Stimulated activated CD4-positive, alpha-beta T cell treated with anti-CD3 and anti-CD28 coated beads, Interleukin-4, amount 100 ng/mL, for 4 hours (primary cell): ENCODE measurements at regions not wholly inside any gene's neighbourhood (a gene's known extent, or its start where the extent isn't known, plus 50 kb on each side); places are given as distances from the start of the nearest gene placed in this dataset.

Experiments used
- DNase-seq, 2 experiments: peaks; one replicate each; pipeline ENCODE4 v3.0.0-alpha.2; 2020

DNA sequence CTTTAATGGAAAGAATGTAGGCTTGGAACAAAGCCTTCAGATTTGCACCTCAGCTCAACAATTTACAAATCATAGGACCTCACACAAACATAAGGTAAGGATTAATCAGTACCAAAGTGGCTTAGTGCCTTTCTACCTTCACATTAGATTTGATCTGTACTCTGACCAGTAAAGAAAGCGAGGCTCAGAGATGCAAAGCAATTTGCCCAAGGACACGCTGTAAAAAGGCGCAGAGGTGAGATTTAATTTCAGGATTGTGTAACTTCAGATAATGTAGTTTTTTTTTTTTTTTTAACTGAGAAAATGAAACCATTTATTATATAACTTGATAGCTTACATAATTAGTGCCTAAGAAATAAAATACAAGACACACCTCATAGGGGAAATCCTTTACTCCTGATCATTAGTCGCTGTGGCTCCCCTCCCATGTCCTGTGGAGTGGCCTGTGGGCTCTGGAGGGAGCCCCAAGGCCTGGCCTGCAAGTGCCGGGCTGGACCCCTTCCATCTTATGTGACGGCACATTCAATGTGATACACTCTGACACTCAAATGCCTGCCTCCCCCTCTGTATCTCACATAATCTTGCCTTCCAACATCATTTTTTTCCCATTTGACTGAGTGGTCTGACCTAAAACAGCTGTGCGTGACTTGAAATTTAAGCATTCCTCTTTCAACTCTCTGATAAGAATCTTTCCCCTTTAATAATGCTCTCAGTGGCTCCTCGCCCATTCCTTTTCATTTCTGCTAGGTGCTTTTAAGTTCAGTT, 426.5 kb upstream of the DAB1 start:
- no peak for DNase-seq

DNA sequence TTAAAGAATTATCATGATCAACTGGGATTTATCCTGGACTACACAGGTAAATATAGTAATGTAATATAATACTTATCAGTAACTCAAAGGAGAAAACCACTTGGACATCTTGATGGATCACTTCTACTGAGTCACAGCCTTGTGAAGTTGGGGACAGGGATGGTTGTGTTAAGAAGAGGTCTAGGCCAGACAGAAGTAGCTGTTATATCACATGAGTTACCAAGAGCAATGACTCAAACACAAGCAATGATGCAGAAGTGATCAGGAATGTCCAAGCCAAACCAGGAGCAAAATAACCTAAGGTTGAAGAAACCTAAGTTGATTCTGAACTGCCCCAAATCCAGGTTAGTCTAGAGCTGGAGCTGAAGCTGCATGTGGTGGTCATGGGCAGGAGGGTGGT, 424.5 kb upstream of the DAB1 start:
- no peak for DNase-seq

DNA sequence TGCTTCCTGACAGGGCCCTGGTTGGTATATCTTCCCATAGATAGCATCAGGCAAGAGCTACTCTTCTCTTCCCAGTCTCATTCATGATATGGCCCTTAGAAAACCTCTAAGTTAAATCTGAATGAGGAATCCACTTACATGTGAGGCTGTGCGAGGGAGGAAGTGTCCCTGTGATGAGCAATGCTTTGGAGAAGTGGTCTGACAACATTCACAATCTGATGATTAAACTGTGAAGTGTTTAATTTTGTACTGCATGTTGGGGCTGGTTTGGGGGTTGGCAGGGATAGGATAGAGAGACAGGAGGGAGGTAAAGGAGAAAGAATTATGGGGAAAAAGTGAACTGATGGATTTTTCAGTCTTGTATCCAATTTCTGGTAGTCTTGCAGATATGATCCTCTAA, 421.2 kb upstream of the DAB1 start:
- no peak for DNase-seq

DNA sequence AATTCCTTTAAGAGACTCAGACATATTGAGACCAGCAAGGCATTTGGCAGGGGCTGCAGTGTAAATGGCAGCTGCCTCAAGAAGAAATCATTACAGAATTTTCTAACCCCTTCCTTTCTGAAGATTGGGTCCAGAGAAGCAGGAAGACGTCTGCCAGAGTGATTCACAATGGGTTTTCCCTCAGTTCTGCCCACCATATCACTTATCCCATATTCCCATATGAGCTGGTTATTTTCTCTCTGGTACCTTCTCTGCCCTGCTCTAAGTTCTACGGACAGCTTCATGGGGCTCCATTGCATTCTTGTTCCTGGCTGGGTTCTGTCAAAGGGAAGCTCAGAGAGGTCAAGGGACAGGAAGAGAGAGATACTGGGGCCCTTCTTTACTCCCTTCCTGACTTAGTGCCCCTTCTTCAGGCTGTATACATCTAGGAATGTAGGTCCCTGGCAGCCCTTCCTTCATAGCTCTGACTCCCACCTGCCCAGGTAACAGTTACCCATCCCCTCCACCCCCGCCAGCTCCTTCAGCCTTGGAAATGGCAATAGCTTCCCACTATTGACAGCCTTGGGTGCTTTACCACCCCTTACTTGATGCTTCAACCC, 420.6 kb upstream of the DAB1 start:
- DNase-seq: no peak

DNA sequence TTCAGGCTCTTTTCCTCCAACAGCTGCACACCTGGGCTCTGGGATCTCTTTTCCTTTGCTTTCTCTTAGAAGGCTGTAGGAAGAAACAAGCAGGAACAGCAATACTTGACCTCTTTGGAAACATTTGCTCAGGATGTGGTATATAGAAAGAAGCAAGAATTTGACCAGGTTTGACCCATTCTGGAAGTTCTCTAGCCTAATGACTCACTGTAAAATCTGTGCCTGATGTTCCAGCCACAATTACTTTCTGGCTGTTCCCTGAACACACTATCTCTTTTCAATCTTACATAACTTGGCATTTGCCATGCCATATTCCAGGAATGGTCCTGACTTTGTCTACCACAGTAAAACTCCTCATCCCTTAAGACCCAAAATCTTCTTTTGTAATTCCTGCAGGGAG, 419.9 kb upstream of the DAB1 start:
- DNase-seq: no peak

DNA sequence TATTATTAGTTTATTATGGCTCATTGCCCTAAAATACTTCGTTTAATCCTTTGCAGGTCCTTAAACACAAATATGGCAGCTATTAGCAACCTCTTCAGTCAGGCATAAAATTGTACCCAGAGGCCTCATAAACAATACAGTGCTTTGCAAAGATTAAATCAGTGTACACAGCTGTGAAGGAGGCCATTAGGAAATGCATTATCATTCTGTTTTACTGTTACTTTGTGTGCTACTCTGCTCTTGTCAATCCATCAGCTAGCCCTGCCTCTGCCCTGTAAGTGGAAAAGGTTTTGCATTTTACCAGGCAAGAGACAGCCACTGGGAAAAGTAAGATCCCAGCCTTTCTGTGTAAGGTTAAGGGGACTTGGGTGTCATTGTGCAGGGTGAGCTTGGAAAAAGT, 415.7 kb upstream of the DAB1 start:
- DNase-seq: no peak

DNA sequence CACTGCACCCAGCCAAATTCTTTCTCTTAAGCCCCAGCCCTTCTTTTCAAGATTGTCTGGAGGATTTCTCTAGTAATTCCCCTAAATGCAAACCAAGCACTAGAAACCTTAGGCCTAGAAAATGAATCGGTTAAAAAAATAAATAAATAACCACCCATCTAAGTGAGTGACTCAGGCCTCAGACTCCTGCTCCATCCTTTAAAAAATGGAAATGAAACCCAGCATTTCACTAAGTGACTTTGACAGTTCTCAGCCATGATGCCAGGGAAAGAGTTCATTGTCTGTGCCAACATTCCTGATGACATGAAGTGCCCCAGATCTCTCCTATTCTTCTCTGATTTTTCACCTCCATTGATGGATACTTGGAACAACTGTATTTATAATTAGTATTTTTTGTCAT, 415.2 kb upstream of the DAB1 start:
- DNase-seq: no peak

DNA sequence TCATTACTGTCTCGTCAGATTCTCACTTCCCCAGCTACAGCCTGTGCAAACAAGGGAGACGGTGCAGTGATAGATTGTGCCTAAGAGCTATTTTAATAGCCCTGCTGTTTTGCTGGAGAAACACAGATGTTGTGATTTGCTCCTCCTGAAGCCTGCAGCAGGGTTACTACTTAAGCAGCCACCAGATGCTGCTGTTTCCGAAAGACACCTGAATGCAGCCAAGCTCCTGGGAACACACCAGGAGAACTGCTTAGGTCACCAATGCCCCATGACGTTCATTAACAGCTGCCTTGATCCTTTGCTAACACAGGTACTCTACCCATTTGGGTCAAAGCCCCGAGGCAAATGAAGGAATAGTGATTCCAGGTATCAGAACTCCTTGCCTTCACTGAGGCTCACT, 411.8 kb upstream of the DAB1 start:
- DNase-seq: no peak

DNA sequence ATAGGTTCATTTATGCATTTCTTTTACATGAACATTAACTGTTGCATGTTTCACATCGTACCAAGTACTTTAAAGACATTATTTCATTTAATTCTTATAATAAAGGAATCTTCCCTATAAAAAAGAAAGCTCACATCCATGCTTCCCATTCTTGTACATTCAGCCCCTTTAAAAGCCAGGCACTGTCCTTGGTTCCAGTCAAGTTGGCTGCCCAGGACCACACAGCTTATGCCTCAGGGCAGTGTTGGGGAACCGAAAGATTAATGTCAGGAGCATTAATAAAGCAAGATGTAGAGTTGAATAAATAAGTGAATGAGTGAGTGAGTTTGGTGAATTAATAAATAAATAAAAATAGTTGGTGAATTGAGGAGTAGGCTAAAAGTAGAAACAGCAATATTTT, 409.4 kb upstream of the DAB1 start:
- no peak for DNase-seq

DNA sequence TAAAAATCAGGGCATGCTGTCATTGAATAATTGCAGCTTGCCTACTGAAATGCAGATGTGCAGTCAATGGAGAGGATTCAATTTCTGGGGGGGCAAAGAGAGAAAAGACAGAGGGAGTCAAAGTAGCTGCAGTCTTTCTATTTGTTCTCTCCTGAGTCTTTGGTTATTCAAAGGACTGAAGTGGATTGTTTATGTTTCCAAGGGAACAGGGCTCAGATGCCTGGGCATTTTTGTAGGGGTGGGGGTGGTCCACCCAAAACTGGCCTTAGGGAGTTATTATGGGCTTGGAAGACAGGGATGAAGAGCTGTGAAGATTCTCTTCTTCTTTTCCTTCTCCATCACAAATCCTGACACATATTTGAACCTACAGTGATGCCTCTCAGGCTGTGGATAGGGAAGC, 408.8 kb upstream of the DAB1 start:
- DNase-seq: no peak

DNA sequence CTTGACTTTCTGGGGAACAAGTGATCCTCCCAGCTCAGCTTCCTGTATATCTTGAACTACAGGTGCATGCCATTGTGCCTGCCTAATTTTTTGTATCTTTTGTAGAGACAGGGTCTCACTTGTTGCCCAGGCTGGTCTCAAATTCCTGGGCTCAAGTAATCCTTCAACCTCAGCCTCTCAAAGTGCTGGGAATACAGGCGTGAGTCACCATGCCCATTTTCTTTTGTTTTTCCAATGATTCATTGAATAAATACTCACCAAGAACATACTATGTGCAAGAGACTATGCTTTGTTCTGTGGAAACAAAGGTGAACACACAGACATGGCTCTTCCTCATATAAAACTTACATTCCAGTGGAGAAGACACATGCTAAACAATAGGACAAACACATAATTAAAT, 407.8 kb upstream of the DAB1 start:
- no peak for DNase-seq

DNA sequence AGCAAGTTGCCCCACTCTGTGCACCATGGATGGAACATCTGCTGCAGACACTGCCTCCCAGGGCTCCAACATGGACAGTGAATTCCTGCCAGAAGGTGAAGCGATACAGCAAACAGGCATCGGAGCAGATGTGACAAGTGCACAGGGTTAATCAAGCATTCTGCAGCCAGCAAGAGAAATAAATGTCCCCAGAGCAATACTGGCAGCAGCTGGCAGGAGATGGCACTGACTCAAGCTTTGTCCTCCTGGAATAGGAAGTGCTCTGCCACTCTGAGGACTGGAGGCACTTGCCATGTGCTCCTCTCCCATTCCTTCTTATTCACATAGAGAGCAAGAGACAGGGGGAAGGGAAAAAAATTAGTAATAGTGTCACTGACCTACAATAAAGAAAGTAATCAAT, 402.7 kb upstream of the DAB1 start:
- DNase-seq: no peak

DNA sequence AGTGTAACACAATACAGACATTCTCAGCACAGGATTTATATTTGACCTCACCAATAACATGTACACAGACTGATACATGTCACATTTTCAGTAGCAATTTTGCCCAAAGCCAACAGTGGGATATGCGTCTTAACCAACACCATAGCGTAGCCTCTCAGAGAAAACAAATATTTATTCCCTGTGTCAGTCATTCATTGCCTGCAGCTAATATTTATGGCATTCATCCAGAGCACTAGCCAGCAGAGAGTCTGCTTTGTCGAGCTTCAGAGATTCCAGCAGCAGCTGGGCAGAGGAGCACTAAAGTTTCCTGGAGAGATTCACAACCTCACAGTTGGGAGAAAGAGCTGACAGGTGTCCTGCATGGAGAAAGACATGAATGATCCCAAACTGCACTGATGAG, 400.7 kb upstream of the DAB1 start:
- DNase-seq: no peak

DNA sequence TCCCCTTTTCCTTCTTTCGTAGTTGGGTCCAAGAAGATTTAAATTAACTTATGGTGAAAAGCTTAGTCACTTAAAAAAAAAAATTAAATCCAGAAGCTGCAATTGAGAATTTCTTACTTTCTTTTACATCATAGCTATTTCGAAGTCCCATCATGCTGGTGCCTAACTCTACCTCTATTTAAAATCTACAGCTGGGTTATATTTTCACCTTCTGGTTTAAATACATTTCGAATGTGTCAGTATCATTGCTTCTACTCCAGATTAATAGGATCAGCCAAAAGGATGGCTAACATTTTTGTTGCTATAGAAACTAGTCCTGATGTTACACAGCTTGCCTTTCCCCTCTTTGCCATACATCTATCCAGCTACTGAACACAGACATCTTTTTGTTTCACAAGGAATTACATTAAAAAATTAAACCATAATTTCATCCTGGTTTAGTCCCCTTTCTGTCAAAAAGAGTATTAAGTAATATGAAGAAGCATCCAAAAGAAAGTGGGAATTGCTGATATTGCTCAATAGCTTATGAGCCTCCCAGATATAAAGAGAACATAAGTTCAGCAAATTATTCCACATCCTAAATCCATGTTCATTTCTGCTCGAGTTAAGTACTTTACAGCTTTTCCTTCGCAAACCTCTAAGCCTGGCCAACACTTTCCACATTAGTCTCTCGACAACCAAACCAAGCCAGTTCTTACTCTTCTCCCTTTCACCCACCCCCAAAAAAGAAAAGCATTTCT, 396.7 kb upstream of the DAB1 start:
- no peak for DNase-seq

DNA sequence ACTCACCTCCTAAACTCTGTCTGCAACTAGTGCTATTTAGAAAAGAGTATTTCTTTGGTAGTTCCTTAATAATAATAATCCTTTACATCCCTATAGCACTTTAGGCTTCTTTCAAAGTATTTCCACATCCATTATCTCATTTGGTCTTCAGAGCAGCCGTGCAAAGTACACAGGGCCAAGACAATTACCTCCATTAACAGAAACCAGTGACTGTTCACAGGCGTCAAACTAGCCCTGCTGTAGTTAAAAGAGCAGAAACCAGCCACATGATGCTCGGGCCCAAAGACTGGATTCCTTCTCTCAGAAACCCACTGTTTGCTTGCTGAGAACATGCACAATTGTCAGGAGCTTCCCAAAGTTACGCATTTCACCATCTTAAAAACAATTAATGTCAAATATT, 396.0 kb upstream of the DAB1 start:
- no peak for DNase-seq

DNA sequence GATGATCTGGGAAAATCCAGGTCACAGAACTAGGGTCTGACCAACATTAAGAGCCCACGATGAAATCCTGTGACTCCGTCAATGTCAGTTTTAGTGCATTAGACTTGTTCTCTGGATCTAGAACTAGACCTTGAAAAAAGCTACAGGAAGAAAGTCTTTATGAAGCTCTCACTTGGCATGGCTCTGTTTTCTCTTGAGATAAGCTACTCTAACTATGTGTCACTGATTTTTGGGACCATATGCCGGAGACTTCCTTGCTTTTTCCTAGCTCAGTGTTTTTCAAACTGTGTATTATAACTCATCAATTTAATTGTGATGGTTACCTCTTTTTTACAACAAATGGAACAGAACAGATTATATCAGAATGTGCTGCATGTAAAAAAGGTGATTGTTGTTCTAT, 379.7 kb upstream of the DAB1 start:
- DNase-seq: no peak

DNA sequence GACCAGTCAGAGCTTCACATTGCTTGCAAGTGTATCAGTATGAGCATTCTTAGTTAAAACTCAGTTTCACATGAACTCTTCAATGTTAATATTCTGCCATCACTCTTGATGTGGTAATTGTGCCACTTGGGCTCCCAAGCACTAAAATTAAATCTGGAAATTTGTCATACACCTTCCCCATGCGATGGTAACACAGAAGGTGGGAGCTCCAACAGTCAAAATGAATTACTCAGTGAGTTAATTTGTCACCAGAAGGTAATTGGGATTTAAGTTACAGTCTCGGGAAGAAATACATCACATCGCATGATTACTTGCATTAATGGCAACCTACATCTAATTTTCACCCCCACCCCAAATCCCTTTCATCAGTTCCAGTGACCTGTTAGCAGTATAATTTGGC, 376.5 kb upstream of the DAB1 start:
- no peak for DNase-seq

DNA sequence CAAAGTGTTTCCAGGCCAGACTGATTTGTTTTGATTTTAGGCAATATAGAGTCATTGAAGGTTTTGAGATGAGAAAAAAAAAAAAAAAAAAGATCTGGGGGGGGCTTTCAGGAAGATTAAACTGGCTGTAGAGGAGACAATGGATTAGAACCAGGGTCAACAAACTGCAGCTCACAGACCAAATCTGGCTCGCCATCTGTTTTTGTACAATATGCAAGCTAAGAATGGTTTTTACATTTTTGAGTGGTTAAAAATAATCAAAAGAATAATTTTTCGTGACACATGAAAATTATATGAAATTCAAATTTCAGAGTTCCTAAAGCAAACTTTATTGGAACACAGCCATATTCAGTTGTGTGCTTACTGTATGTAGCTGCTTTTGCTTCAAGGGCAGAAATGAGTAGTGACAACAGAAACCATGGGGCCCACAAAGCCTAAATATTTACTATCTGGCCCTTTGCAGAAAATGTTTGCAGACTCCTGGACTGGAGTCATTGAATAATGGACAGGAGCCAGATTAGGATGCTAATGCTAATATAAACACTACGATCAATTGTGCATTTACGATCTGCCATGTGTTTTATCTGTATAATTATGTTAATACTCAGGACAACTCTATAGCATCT, 375.7 kb upstream of the DAB1 start:
- no peak for DNase-seq

DNA sequence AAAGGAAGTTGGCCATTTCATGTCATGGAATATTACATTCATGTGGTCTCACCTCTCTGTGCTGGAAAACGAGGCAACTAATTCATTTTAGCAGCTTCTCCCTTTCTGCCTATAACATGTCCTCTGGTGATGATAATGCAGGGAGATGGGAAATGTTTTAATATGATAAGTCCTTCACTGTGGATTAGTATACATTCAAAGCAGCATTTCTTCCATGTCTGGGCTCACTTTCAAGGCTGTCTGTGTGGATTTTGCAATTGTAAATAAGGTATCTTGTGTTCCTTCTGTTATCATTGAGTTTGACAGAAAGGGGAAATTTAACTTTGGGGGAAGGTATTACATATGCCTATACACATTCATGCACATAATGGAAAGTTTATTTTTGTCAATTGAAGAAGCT, 374.7 kb upstream of the DAB1 start:
- DNase-seq: no peak

DNA sequence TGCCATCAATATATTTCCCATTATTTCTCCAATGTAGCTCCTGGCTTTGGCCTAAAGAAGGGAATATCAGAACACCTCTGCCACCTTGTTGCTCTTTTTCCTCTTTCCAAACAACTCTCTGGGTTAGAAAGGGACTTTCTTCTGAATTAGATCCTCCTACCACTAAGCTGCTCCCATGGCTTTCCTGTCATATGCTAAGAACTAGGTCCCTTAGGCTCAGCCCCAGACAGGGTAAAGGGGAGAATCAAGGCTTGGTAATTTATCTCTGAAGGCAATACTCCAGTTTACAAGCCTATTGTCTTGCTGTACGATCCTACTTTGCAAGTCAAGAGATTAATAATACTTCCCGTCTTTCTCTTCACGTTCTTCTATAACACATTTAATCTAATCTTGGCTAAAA, 373.2 kb upstream of the DAB1 start:
- no peak for DNase-seq

DNA sequence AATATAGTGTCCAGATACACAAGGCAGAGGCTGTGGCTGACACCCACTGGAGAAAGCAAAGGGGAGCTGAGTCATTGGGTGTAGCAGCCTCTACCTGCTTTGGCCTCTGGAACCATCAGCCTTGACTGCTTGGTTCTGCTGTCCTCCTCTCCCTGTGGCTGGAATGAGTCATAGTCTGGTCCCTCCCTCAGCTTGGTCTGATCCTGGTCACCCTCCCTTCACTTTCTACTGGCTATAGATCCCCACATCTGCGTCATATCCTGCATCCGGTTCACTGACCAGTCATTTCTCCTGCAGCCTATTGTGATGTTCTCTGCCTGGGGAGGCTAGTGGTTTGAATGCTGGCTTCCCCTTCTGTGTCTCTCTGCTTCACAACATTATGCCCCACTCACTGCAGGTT, 372.8 kb upstream of the DAB1 start:
- no peak for DNase-seq

DNA sequence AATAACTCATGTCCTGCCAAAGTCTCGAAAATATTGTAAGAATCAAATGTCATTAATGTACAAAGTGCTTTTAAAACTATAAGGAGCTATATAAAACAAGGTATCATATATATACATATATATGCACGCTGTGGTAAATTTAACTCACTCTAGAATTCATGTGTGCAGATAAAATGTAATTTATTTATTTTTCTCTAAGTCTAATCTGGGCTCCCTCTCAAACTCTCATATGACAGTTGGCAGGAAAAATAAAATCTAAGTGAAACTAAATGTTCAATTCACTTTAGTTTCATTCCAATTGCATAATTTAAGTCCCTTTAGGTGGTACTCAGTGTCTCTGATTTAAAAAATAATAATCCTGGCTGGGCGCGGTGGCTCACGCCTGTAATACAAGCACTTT, 372.0 kb upstream of the DAB1 start:
- no peak for DNase-seq

DNA sequence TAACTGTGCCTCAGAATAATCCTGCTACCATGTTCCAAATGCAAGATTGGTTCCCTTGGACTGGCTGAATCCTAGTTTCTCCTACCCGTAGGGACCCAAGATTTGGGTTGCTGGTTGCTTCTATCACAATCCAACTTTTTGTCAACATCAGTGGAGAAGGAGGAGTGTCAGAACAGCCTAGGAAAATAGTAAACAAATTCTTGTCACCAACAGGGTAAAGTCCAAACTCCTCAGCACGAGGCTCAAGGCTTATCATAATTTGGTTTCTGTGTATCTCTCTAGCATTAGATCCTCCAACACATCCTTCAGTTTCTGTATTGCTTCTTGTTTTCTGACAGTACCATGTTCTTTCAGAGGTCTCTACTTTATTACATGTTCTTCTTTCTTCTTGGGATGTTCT, 370.2 kb upstream of the DAB1 start:
- DNase-seq: no peak

DNA sequence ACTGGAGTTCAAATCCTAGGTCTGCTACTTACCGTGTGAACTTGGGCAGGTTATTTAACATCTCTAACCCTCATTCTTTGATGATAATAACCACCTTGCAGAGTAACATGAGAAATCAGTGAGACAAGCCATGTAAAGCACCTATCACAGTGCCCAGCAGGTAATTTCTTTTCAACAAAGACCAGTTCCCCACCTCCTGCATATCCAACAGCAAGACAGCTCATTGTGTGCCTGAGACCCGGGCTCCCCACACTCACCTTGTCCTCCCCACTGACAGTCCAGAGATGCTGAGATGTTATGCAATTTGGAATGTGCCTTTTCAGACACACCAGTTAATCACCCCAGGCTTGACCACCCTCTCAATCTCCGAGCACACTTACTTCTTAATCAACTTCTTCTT, 367.6 kb upstream of the DAB1 start:
- no peak for DNase-seq
